Fibroblast of mammary gland (primary cell): ENCODE measurements at regions not wholly inside any gene's neighbourhood (a gene's known extent, or its start where the extent isn't known, plus 50 kb on each side); places are given as distances from the start of the nearest gene placed in this dataset.
"Not testable (repeated sequence)": the region's sequence is repeated elsewhere in the genome, so short reads cannot be mapped to it uniquely, and the experiment has no call there.

ENCODE experiments used
- DNase-seq: peaks from one replicate; pipeline ENCODE4 v3.0.0-alpha.2; 2010; ENCODE audit warnings: low read depth
- H3K4me3 ChIP-seq: 2 replicates; pipeline ENCODE4 v1.5.1; 2011; ENCODE audit warnings: low read depth, mild to moderate bottlenecking, low read length, moderate library complexity; ENCODE audit not compliant: control insufficient read depth
- TF ChIP-seq, protein P1 (sequence below): conservative IDR thresholded peaks from 2 replicates; pipeline ENCODE4 v1.5.1; 2011; ENCODE audit warnings: low read depth, low read length, inconsistent platforms; ENCODE audit not compliant: control insufficient read depth, insufficient read depth

DNA sequence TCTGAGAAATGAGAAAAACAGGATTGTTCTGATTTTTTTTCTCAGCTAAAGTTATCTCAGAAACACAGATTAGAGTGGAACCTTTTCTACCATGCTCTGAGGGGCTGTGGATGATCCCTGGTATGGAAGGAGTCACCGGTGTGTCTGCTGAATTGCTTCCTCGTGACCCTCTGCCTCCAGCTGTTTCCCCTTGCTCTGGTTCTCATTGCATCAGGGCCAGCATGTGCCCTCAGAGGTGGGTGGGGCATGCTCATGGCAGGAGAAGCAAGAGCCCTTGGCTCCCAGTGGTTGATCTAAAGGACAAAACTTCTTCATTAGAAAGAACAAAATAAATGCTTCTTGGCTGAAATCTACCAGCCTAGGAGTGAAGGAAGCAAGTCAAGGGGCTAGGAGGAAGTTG, 183.2 kb upstream of the HMCN1 start:
- TF ChIP-seq, protein P1, sequence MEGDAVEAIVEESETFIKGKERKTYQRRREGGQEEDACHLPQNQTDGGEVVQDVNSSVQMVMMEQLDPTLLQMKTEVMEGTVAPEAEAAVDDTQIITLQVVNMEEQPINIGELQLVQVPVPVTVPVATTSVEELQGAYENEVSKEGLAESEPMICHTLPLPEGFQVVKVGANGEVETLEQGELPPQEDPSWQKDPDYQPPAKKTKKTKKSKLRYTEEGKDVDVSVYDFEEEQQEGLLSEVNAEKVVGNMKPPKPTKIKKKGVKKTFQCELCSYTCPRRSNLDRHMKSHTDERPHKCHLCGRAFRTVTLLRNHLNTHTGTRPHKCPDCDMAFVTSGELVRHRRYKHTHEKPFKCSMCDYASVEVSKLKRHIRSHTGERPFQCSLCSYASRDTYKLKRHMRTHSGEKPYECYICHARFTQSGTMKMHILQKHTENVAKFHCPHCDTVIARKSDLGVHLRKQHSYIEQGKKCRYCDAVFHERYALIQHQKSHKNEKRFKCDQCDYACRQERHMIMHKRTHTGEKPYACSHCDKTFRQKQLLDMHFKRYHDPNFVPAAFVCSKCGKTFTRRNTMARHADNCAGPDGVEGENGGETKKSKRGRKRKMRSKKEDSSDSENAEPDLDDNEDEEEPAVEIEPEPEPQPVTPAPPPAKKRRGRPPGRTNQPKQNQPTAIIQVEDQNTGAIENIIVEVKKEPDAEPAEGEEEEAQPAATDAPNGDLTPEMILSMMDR, result no peak
- no peak for DNase-seq
- no peak overlapping the region for H3K4me3 ChIP-seq

GRCh38 chr1:185549906-185550305, 184.3 kb upstream of the HMCN1 start:
- DNase-seq, result no peak
- H3K4me3 ChIP-seq, result no peak overlapping the region
- TF ChIP-seq, protein P1, result no peak

- H3K4me3 ChIP-seq, result no peak overlapping the region
- TF ChIP-seq, protein P1, result no peak
- no peak for DNase-seq
Measured at GRCh38 chr1:185546029-185546428, 188.2 kb upstream of the HMCN1 start.

GRCh38 chr1:185541871-185542301, 192.3 kb upstream of the HMCN1 start:
- TF ChIP-seq, protein P1, result no peak
- H3K4me3 ChIP-seq, result no peak overlapping the region
- DNase-seq, result peak; percentile 21

DNA sequence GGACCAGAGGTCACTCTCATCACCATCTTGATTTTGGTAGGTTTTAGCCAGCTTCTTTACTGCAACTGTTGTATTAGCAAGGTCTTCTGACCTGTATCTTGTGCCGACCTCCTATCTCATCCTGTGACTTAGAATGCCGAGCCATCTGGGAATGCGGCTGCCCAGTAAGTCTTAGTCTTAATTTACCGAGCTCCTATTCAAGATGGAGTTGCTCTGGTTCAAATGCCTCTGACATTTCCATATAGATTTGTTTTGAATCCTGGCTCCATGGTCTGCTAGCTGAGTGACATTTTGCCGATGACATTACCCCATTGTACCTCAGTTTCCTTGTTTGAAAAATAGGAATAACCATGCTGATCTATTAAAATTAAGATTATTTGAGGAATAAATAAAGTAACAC, 193.9 kb upstream of the HMCN1 start:
- no peak overlapping the region for H3K4me3 ChIP-seq
- TF ChIP-seq, protein P1, result no peak
- DNase-seq, result no peak

- no peak for DNase-seq
- TF ChIP-seq, protein P1, result no peak
- no peak overlapping the region for H3K4me3 ChIP-seq
Measured at GRCh38 chr1:185539277-185539943, 194.8 kb upstream of the HMCN1 start.

- not testable (repeated sequence) for DNase-seq, H3K4me3 ChIP-seq
Measured at GRCh38 chr1:185538309-185538898, 195.8 kb upstream of the HMCN1 start.
